Endothelial cell of umbilical vein (primary cell): ENCODE measurements at regions not wholly inside any gene's neighbourhood (a gene's known extent, or its start where the extent isn't known, plus 50 kb on each side); places are given as distances from the start of the nearest gene placed in this dataset.

Source experiments
- BruUV-seq: library from RNA; stranded (reverse); fragments of 400-500 nt; replicated peaks from 2 replicates; lab custom pipeline; 2021; lab: Mats Ljungman, UMichigan
- CTCF ChIA-PET: fragments of 300-600, 350-600 bp; sonication (Branson Sonifier 250); formaldehyde crosslinking; loops from one replicate; lab custom pipeline; 2021; ENCODE audit warnings: antibody characterized with exemption, inconsistent platforms; lab: Charles Lee
- POLR2A ChIA-PET: fragments of 300-600, 350-600 bp; sonication (Branson Sonifier 250); formaldehyde crosslinking; loops from one replicate; lab custom pipeline; 2021; ENCODE audit warnings: antibody characterized with exemption, inconsistent platforms; lab: Charles Lee
- DNase-seq: peaks from one replicate; pipeline ENCODE4 v3.0.0-alpha.2; 2011; ENCODE audit warnings: low read depth, low spot score
- FAIRE-seq: peaks from 2 replicates; lab custom pipeline; 2011; peaks lifted over from hg19 to GRCh38; lab: Jason Lieb, UNC
- H2AFZ ChIP-seq: 2 replicates; pipeline ENCODE4 v1.6.0; 2012; ENCODE audit warnings: low read depth, low read length, control low read depth, inconsistent platforms
- H3K27ac ChIP-seq: 2 replicates; pipeline ENCODE4 v1.5.1; 2011; ENCODE audit warnings: low read depth, mild to moderate bottlenecking, control low read depth, low read length, moderate library complexity; ENCODE audit not compliant: insufficient read depth
- H3K27me3 ChIP-seq, 2 experiments: 2 replicates each; pipeline versions ENCODE4 v1.6.0 to v1.6.1; 2011; ENCODE audit warnings: low read length in 2 of 2, mixed read lengths in 1 of 2; ENCODE audit not compliant: control insufficient read depth in 2 of 2, insufficient read depth in 2 of 2
- H3K36me3 ChIP-seq, 2 experiments: 2 replicates in 1 of 2; 3 replicates in 1 of 2; pipeline ENCODE4 v1.5.1; 2011; ENCODE audit warnings: low read length in 2 of 2, mild to moderate bottlenecking in 1 of 2, moderate library complexity in 1 of 2; ENCODE audit not compliant: control insufficient read depth in 2 of 2, insufficient read depth in 2 of 2; ENCODE audit errors: extremely low read depth in 1 of 2
- H3K4me1 ChIP-seq: 3 replicates; pipeline ENCODE4 v1.5.1; 2011; ENCODE audit warnings: mild to moderate bottlenecking, low read length; ENCODE audit not compliant: control insufficient read depth, insufficient read depth; ENCODE audit errors: extremely low read depth
- H3K4me2 ChIP-seq: 2 replicates; pipeline ENCODE4 v1.6.1; 2011; ENCODE audit warnings: low read length, control low read depth, mixed read lengths; ENCODE audit not compliant: insufficient read depth
- H3K4me3 ChIP-seq, 3 experiments: fragments of 200-600 bp in 1 of 3; sonication (generic), shearing (Covaris generic) in 1 of 3; replicated peaks in 1 of 3; 2 replicates each; pipeline ENCODE4 v1.5.1; 2011 to 2016; ENCODE audit warnings: control low read depth in 3 of 3, low read length in 3 of 3, mild to moderate bottlenecking in 2 of 3, inconsistent platforms in 1 of 3, low read depth in 1 of 3, moderate library complexity in 1 of 3; ENCODE audit not compliant: insufficient read depth in 1 of 3
- H3K79me2 ChIP-seq: 2 replicates; pipeline ENCODE4 v1.6.0; 2012; ENCODE audit warnings: low read length, inconsistent platforms; ENCODE audit not compliant: control insufficient read depth, insufficient read depth
- H3K9ac ChIP-seq: replicated peaks from 2 replicates; pipeline ENCODE3; 2011; ENCODE audit warnings: low read length, control low read depth; ENCODE audit not compliant: insufficient read depth; ENCODE audit errors: extremely low read depth
- H3K9me1 ChIP-seq: replicated peaks from 3 replicates; pipeline ENCODE4 v1.6.0; 2011; ENCODE audit warnings: mild to moderate bottlenecking, low read length; ENCODE audit not compliant: control insufficient read depth, insufficient read depth; ENCODE audit errors: extremely low read depth
- H3K9me3 ChIP-seq: replicated peaks from 2 replicates; pipeline ENCODE4 v1.5.1; 2012; ENCODE audit warnings: low read length, inconsistent platforms; ENCODE audit not compliant: control insufficient read depth, insufficient read depth
- H4K20me1 ChIP-seq: replicated peaks from 2 replicates; pipeline ENCODE3; 2011; ENCODE audit warnings: mild to moderate bottlenecking, low read length; ENCODE audit not compliant: control insufficient read depth, insufficient read depth; ENCODE audit errors: extremely low read depth
- CTCF ChIP-seq, 2 donors: IDR thresholded peaks; 1 replicate in 1 of 2; 2 replicates in 1 of 2; pipeline ENCODE4 v1.5.1; 2011; ENCODE audit warnings: low read length in 2 of 2, mild to moderate bottlenecking in 2 of 2, moderate library complexity in 2 of 2, control low read depth in 1 of 2, inconsistent platforms in 1 of 2, low read depth in 1 of 2; ENCODE audit not compliant: insufficient read depth in 1 of 2; ENCODE audit errors: extremely low read depth in 1 of 2
- EZH2 ChIP-seq: IDR thresholded peaks from 2 replicates; pipeline ENCODE4 v1.6.1; 2012; ENCODE audit warnings: borderline replicate concordance, low read depth, mild to moderate bottlenecking, moderate library complexity, low read length, inconsistent platforms; ENCODE audit not compliant: severe bottlenecking
- FOS ChIP-seq: IDR thresholded peaks from 2 replicates; pipeline ENCODE4 v1.6.1; 2011; ENCODE audit warnings: mild to moderate bottlenecking, low read length, moderate library complexity, borderline replicate concordance; ENCODE audit not compliant: insufficient read depth
- GATA2 ChIP-seq: IDR thresholded peaks from 2 replicates; pipeline ENCODE4 v1.7.0; 2011; ENCODE audit warnings: low read depth, mild to moderate bottlenecking, moderate library complexity, mixed read lengths, low read length; ENCODE audit not compliant: insufficient read length, insufficient read depth
- JUN ChIP-seq: IDR thresholded peaks from 2 replicates; pipeline ENCODE4 v1.6.1; 2011; ENCODE audit warnings: borderline replicate concordance, low read depth; ENCODE audit not compliant: insufficient read length, insufficient read depth
- MAX ChIP-seq: IDR thresholded peaks from 2 replicates; pipeline ENCODE4 v1.6.1; 2011; ENCODE audit not compliant: insufficient read depth, insufficient read length
- MYC ChIP-seq: IDR thresholded peaks from one replicate; pipeline ENCODE4 v1.6.1; 2011; ENCODE audit warnings: mild to moderate bottlenecking, low read depth, low read length
- POLR2A ChIP-seq: IDR thresholded peaks from 2 replicates; pipeline ENCODE4 v1.6.1; 2012; ENCODE audit warnings: low read depth, mild to moderate bottlenecking, control low read depth, low read length
- POLR2AphosphoS5 ChIP-seq: IDR thresholded peaks from 2 replicates; pipeline ENCODE4 v1.6.1; 2012; ENCODE audit warnings: low read depth, mild to moderate bottlenecking, control low read depth, low read length, moderate library complexity; ENCODE audit not compliant: insufficient read depth
- dilution Hi-C: fragments of 300-500 bp; cut with MboI; formaldehyde crosslinking; loops from one replicate; pipeline ENCODE4 v1.15.0; 2019; ENCODE audit warnings: low sequenced_read_pairs; ENCODE audit not compliant: extremely low pct_ligation_motif_present
- intact Hi-C: fragments of 100-400 bp; cut with micrococcal nuclease; formaldehyde crosslinking; loops from one replicate; pipeline ENCODE4 v1.10.0; 2022

DNA sequence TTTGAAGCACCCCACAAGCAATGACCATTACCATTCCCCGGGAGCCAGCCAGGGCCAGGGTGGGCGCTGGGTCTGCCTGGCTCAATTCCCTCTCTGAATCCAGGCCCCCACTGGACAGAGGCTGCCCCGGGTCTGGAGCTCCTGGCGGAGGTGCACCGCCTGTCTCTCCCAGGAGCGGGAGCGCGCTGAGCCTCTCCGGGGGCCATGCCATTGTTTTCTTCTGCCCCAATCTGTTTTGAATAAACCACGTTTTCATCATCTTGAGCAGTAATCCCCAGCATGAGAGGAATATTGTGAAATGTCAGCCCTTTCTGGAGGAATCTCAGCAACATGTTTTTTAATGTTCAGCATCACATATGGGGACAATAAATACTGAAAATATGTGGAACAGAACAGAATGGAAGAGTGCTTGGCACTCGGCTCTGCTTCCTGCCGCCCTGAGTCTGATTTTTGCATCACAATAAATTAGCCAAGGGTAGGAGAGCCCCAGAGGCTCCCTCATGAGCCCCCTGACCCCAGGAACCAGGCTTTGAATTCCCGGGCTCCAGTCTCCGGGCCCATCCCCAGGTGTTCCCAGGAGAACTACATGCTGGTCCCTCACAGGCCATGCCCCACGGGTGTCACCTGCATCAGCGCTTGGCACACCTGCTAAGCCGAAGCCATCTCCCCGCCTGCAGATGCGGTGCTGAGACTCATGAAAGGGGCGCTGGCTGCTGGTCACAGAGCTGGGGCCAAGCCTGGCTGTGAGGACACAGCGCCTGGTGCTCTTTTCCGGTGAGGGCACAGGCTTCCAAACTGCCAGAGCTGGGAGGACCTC is 88.8 kb downstream of the INHBB start:
- Histone ChIP-seq H3K9ac (no peak overlapping the region), H3K36me3 (no peaks in the 10 kb centered on the region), H3K79me2 (no peaks in the 10 kb centered on the region), H3K9me1 (no peaks in the 10 kb centered on the region), H3K27me3 (peaks cover 0 to 8% of the 10 kb centered on the region in 2 experiments), H3K4me2 (no peak overlapping the region), H4K20me1 (no peaks in the 10 kb centered on the region), H3K27ac (no peak overlapping the region), H2AFZ (no peak overlapping the region), H3K4me3 (no peak overlapping the region), H3K4me1 (no peaks in the 10 kb centered on the region), H3K9me3 (no peaks in the 10 kb centered on the region)
- DNase-seq = no peak
- TF ChIP-seq CTCF (IDR thresholded peaks at IDR 0.05; ENCODE audit: extremely low read depth in 1 of 2, insufficient read depth in 1 of 2, low read depth in 1 of 2, low read length in 2 of 2) = no peak
- no peak for TF ChIP-seq JUN
- no peak for TF ChIP-seq FOS
- TF ChIP-seq POLR2A = no peak
- TF ChIP-seq POLR2AphosphoS5 = no peak
- TF ChIP-seq MYC = no peak
- TF ChIP-seq MAX = no peak
- no peak for TF ChIP-seq GATA2
- TF ChIP-seq EZH2 = no peak
- ChIA-PET POLR2A (no interaction called here), CTCF (interaction anchor here (1.2 to 3.1 kb wide), 4 partner anchors 8 to 246 kb away, joined by 3 to 18 read pairs (median 7); no protein-coding TSS in a partner anchor)
- dilution Hi-C loops = no loop called here
- intact Hi-C loops = no loop called here
- FAIRE-seq = no peak
- BruUV-seq = no TSS peak
